ENCODE measurements at regions not wholly inside any gene's neighbourhood (a gene's known extent, or its start where the extent isn't known, plus 50 kb on each side); places are given as distances from the start of the nearest gene placed in this dataset.

DNA sequence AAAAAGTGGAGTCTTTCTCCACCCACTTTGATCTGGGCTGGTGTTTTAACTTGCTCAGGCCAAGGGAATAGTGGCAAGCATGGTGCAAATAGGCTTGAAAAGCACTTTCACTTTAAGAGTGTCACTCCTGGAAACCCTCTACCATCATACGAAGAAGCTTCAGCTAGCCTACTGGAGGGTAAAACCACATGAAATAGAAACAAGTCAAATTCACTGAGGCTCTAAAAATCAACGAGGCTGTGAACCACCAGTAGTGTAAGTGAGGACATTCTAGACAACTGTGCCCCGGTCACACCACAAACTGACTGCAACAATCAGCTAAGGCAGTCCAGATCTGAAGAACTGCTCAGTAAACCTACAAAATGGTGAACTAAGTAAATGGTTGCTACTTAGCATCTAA, 2366.3 kb upstream of the C9orf72 start:
- in situ Hi-C loops (cut with HindIII; ENCODE audit: low pct_ligation_motif_present, low pct_unique_long_range_greater_than_20kb, low sequenced_read_pairs) = no loop called here
- no peak for DNase-seq

DNA sequence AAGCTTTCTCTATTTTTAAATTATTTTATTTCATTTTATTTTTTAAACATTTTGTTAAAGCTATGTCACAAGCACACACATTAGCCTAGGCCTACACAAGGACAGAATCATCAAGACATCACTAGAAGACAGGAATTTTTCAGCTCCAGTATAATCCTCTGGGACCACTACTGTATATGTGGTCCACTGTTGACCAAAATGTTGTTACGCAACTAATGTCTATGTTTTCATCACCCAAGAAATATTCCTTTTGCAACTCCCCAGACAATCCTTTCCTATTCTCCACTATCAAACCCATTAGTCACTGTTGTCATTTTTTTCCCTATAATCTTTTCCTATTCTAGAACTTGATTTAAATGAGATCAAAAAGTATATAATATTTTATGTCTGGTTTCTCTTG, 2371.7 kb upstream of the C9orf72 start:
- in situ Hi-C loops (cut with HindIII; ENCODE audit: low pct_ligation_motif_present, low pct_unique_long_range_greater_than_20kb, low sequenced_read_pairs) = no loop called here
- DNase-seq = no peak

DNA sequence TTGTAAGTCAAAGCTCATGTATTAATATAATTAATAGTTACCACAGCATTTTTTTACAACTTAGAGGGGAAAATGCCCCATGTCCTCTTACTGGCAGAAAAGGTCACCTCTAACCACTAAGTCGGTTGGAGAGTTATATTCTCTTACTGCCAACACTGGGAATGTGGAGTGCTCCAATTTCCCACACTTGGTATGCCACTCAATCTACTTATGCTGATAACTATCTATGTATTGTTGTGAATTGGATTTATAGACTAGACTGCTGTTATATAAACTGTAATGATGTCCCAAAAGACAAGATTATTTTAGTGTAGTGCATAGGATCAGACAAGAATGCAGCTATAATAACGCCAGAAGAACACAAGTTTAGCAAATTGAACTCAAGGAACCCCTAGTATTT, 2385.2 kb upstream of the C9orf72 start:
- in situ Hi-C loops (cut with HindIII; ENCODE audit: low pct_ligation_motif_present, low pct_unique_long_range_greater_than_20kb, low sequenced_read_pairs) = no loop called here
- no peak for DNase-seq

DNA sequence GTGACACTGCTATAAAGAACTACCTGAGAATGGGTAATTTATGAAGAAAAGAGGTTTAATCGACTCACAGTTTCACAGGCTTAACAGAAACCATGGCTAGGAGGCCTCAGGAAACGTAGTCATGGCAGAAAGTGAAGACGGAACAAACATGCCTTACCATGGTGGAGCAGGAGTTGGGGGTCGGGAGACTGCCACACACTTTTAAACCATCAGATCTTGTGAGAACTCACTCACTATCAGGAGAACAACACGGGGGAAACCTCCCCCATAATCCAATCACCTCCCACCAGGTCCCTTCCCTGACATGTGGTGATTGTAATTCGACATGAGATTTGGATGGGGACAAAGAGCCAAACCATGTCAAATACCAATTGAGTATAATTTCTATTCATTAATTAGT, 2392.6 kb upstream of the C9orf72 start:
- in situ Hi-C loops (cut with HindIII; ENCODE audit: low pct_ligation_motif_present, low pct_unique_long_range_greater_than_20kb, low sequenced_read_pairs) = no loop called here

DNA sequence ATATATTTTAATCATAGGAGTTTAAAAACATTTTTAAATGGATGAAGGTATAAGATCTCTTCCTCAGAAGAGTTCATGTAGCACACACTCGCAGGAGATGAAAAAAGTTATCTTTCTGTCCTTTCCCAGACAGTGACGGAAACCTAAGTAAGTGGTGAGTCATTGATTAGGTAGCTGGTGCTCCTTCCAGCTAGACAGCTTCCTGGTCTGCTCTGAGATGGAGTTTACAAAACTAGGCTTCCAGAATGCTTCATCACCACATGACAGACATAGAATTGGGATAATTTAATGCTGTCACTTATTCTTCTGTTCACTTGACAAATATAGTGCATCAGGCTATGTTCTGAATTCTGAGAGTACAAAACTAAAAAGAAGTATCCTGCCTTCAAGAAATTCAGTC, 2393.0 kb upstream of the C9orf72 start:
- in situ Hi-C loops (cut with HindIII; ENCODE audit: low pct_ligation_motif_present, low pct_unique_long_range_greater_than_20kb, low sequenced_read_pairs) = no loop called here
- peak; percentile 4 for DNase-seq

More for the DNA sequence above, 2392.6 kb upstream of the C9orf72 start:
- DNase-seq = no peak

DNA sequence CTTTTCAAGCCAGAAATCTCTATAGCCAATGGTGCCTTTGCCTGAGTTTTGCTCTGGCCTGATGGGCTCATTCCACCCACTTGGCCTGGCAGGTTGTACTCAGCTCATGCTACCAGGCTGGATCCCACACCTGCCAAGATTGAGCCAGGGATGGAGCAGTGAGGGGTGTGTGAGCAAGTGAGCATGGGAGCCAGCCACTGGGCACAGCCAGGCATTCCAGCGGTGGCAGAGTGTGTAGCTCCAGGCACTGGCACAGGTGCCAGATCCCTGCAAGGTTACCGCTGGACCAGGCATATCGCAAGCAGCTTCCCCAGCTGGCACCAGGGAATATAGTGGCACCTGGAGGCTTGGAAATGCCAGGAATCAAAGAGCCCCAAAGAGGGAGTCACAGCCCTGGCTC, 2395.6 kb upstream of the C9orf72 start:
- in situ Hi-C loops (cut with HindIII; ENCODE audit: low pct_ligation_motif_present, low pct_unique_long_range_greater_than_20kb, low sequenced_read_pairs) = no loop called here
- no peak for DNase-seq

DNA sequence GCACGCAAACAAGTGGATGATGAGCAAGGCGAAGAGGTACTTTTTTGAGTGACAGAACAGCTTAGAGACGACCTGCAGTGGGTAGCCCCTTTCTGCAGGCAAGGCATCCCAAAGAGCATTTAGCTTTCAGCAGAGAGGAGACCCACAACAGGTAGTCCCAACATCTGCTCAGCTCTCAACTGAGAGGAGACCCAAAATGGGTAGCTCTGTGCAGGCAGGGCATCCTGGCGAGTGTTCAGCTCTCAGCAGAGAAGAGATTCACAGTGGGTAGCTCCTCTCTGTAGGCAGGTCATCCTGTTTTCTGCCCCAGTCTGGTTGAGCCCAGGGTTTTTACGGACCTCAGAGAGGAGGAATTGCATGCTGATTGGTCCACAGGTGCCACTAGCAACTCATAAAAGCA, 2396.1 kb upstream of the C9orf72 start:
- in situ Hi-C loops (cut with HindIII; ENCODE audit: low pct_ligation_motif_present, low pct_unique_long_range_greater_than_20kb, low sequenced_read_pairs) = no loop called here
- no peak for DNase-seq

DNA sequence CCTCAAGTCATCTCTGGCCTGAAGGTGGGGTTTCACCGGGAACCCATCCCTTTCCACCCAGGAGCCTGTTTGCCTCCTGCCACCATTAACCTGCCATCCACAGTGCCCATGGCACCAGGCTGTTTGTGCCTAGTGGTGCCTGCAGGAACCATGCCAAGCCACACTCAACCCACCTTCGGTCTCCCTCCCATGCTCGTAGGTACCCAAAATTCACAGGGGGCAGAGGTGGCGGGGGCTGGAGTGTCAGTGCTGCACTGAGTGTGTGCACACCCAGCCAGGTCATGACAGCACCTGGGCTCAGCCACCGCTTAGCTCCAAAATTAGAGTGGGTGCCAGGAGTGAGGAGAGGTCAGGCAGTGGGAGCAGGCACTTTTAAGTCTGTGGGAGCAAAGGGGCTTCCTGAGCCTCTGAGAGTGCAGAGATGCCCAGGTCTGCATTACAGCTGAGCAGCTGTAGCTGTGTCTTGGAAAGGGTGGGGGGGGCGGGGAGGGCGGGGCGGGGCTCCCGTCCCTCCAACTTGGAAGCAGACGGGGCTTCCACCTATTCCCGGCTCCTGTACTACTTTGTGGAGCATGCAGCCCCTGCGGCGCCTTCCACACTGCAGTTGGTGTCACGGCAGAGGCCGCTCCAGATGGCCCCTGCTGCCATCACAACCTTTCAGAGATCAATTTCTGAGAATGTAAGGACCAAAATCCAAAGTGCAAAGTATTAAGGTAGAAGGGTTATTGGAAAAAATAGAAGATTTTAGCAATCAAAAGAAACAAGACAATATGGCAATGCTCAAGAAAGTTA, 2396.8 kb upstream of the C9orf72 start:
- no peak for DNase-seq
- in situ Hi-C loops (cut with HindIII; ENCODE audit: low pct_ligation_motif_present, low pct_unique_long_range_greater_than_20kb, low sequenced_read_pairs) = no loop called here

DNA sequence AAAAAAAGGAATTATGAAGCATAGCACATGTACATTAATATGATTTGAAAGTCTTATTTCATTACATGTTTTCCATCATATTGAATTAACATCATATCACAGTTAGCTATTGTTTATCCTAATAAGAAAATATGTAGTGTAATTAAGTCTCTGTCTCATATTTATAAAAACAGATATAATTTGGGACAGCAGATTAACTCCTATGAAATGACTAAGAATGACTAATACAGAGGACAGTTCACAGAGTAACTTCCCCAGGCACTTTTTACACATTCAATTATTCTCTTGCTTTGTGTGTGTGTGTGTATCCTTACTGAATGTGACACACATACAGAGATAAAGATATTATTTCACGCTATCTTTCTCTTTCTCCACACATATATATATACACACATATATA, 2400.9 kb upstream of the C9orf72 start:
- no peak for DNase-seq
- in situ Hi-C loops (cut with HindIII; ENCODE audit: low pct_ligation_motif_present, low pct_unique_long_range_greater_than_20kb, low sequenced_read_pairs) = no loop called here

DNA sequence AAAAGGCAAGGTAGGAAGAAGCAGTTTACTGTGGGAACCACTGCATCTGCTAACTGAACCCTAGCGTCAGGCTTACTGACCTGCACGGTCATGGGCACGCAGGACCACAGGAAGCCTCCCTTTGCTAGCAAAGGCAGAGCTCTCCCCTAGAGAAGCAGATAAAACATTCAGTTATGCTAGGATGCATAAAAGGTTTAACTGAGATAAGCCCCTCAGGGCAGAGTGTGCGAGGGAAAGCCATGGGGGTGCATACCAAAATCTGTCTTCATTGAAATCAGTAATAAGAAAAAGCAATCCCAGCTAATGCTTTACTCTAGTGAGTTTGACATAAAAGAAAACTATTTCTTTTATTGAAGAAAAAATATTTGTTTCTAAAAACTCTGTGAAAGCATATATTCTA, 2403.7 kb upstream of the C9orf72 start:
- in situ Hi-C loops (cut with HindIII; ENCODE audit: low pct_ligation_motif_present, low pct_unique_long_range_greater_than_20kb, low sequenced_read_pairs) = no loop called here
- no peak for DNase-seq

DNA sequence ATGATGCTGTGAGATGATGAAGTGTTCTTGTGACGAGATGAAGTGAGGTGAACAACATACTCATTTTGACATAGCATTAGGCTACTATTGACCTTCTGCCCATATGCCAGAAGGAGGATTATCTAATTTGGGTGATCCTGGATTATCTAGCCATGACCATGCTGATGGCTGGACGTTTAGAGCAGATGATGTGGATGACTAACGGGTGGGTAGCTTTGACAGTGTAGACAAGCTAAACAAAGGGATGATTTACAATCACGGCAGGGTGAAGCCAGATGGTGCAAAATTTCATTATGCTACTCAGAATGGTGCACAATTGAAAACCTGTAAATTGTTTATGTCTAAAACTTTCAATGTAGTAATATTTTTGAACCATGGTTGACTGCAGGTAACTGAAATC, 2403.4 kb upstream of the ACO1 start:
- in situ Hi-C loops (cut with HindIII; ENCODE audit: low pct_ligation_motif_present, low pct_unique_long_range_greater_than_20kb, low sequenced_read_pairs) = no loop called here
- no peak for DNase-seq

DNA sequence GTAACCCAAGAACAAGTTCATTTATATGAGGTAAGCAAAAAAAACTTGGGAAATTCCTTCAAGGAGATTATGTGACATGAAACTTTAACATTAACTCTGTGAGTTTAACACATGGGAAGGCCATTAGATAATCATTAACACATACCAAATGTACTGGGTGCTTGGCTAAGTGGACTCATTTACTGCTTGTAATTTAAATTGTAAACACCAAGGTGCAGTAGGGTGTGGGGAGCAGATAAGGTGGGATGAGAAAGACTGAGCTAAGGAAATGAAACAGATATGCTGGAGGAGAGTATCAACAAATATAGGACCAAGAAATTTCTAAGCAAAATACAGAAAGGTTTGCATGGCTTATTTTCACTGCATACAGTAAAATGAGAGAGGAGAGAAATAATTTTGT, 2384.8 kb upstream of the ACO1 start:
- in situ Hi-C loops (cut with HindIII; ENCODE audit: low pct_ligation_motif_present, low pct_unique_long_range_greater_than_20kb, low sequenced_read_pairs) = no loop called here
- no peak for DNase-seq

DNA sequence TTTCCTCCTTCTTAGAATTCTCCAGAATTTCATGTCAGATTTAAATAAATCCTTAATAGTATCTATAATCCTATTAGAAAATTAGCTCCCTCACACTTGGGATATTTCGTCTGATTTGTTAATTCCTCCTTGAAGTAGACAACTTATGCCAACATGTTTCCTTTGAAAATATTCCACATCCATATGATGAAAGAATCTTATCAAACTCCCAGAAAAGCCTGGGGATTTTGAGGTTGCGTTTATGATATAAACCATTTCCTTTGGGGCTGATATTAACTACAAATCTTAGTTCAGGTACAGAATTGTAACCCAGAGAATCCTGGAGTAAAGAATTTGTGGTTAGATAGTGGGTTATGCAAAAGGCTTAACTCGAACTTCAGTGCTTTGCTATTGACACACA, 2373.8 kb upstream of the ACO1 start:
- in situ Hi-C loops (cut with HindIII; ENCODE audit: low pct_ligation_motif_present, low pct_unique_long_range_greater_than_20kb, low sequenced_read_pairs) = no loop called here
- no peak for DNase-seq

DNA sequence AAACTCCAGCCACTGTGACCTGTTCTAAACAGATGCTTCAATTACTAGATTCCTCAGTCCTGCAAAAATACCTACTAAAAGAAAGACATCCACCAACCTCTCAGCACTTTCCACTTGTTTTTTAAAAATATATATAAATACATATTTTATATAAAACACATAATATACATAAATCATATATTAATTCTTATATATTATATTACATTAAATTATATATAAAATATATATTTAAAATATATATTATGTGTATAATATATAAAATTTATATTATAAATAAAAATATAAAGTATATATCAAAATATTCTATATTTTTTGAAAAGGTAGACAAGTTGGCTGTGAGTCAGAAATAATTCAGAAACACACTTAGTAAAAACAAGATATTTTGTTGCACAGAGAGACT, 2371.8 kb upstream of the ACO1 start:
- in situ Hi-C loops (cut with HindIII; ENCODE audit: low pct_ligation_motif_present, low pct_unique_long_range_greater_than_20kb, low sequenced_read_pairs) = no loop called here
- DNase-seq = no peak

DNA sequence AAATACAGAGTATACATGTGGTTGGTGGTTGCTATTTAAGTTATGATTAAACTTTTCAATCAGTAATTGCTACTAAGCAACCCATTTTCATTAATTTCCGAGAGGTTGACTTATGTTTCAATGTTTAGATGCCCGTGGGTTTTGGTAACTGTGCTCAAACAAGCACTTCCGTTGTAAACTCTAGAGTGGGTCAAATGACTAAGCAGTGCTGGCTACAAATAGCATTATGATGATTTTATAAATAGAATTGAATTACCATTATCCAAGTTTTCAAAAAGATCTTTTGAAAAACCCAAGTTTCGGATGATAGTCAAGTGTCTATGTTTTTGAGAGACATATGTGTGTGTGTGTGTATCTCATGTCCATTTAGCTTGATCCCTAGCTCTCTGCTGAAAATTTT, 2369.4 kb upstream of the ACO1 start:
- in situ Hi-C loops (cut with HindIII; ENCODE audit: low pct_ligation_motif_present, low pct_unique_long_range_greater_than_20kb, low sequenced_read_pairs) = no loop called here
- no peak for DNase-seq

DNA sequence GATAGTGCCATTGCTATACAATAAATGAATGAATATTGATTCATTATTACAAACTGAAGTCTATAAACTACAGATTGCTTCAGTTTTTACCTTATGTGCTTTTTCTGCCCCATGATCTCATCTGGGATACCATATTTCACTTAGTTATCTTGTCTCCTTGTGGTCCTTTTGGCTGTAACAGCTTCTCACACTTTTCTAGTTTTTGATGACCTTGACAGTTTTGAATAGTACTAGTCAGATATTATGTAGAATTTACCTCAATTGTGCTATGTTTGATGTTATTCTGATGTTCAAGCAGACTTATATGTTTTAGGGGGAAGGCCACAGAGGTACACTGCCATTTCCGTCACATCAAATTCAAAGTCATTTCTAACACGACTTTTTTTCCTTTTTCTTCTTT, 2364.3 kb upstream of the ACO1 start:
- no peak for DNase-seq
- in situ Hi-C loops (cut with HindIII; ENCODE audit: low pct_ligation_motif_present, low pct_unique_long_range_greater_than_20kb, low sequenced_read_pairs) = no loop called here

DNA sequence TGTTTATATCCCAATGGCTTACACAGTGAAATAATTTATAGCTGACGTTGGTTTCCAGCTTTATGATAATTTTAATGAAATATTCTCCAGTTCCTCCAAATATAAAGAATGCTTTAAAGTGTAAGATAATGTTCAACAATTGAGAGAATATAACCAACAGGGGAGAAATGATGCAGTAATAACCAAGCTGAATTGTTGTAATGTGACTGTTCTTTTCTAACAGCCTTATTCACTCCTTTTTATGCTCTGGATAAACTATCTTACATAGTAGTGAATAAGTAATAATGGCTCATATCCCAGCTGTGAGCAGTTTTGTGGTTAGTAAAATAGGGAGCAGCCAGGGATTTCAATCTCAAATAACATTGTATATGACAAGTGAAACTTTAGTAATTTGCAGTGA, 2348.7 kb upstream of the ACO1 start:
- no peak for DNase-seq
- in situ Hi-C loops (cut with HindIII; ENCODE audit: low pct_ligation_motif_present, low pct_unique_long_range_greater_than_20kb, low sequenced_read_pairs) = no loop called here

DNA sequence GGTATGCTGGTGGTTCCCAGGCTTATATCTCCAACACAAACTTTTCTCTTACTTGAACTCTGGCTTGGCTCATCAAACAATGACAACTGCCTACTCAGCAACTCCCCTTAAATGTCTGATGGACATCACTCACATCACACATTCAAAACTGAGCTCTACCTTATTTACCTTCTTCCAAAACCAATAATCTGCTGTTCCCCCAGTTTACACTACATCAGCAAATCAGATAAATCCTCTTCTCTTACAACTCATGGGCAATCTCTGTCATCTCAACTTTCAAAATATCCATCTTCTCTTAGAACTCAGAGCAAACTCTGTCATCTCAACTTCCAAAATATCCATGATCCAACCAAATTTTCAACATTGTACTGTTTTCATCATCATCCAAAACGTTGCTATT, 2347.9 kb upstream of the ACO1 start:
- in situ Hi-C loops (cut with HindIII; ENCODE audit: low pct_ligation_motif_present, low pct_unique_long_range_greater_than_20kb, low sequenced_read_pairs) = no loop called here
- DNase-seq = no peak

DNA sequence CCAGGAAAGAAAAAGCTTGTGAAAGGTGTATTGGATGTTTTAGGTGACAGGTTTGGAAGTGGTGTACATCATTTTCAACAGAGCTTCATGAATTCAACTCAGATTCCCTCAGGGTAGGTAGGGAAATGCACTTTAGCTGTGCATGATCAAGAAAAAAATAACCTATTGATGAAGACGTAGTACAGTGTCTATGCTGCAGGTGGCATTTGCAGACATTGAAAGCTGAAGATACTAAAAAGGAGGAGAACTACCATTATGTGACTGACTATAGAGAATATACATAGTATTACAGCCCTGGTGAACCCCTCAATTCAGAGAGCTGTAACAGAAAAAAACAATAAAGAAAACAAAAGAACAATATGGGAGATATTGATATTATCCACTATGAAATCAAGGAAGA, 2344.7 kb upstream of the ACO1 start:
- DNase-seq = peak; percentile 16
- in situ Hi-C loops (cut with HindIII; ENCODE audit: low pct_ligation_motif_present, low pct_unique_long_range_greater_than_20kb, low sequenced_read_pairs) = no loop called here

DNA sequence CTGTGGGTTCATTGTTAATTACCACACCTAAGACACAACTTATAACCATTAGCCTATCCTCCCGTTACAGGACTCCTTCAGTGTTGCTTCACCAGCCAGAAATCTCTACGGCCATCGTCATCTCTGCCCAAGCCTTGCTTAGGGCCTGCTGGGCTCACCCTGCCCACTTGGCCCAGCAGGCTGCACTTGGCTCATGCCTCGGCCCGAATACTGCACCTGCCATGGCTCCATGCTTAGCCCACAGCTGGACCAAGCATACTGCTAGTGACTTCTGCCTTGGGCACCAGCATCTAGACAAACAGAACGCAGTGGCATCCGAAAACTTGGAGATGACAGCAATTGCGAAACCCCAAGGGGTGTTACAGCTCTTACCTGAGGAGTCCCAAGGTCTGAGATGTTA, 2336.0 kb upstream of the ACO1 start:
- no peak for DNase-seq
- in situ Hi-C loops (cut with HindIII; ENCODE audit: low pct_ligation_motif_present, low pct_unique_long_range_greater_than_20kb, low sequenced_read_pairs) = no loop called here

DNA sequence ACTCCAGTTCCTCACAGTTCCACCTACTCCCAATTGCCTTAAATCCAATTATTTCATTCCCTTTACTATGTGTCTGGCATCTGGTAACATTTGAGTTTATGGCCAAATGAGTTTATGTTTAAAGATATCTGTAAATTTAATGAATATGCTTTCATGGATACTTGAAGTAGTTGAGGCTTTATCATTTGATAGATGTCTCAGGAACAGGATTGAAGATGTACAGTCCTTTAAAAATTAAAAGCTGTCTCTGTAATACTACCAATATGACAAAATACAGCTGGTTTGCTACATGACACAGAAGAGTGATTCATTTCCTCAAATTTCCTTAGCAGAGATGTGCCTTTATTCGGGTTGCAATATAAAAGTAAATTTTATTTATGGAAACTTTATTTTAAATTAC, 2326.0 kb upstream of the ACO1 start:
- DNase-seq = no peak
- in situ Hi-C loops (cut with HindIII; ENCODE audit: low pct_ligation_motif_present, low pct_unique_long_range_greater_than_20kb, low sequenced_read_pairs) = no loop called here

Measured in ACHN (cell line).